PC-9 (cell line): ENCODE measurements at regions not wholly inside any gene's neighbourhood (a gene's known extent, or its start where the extent isn't known, plus 50 kb on each side); places are given as distances from the start of the nearest gene placed in this dataset.

Experiments used
- CTCF ChIP-seq: fragments of 200-600 bp; sonication (generic); conservative IDR thresholded peaks from 2 replicates; pipeline ENCODE4 v1.6.1; 2017; ENCODE audit warnings: mixed run types, antibody characterized with exemption, mild to moderate bottlenecking, moderate library complexity
- EZH2 ChIP-seq: fragments of 200-600 bp; sonication (generic); IDR thresholded peaks from 2 replicates; pipeline ENCODE4 v1.8.0; 2017; ENCODE audit warnings: antibody characterized with exemption, low read depth

GRCh38 chr14:101009531-101009930 lies 106.0 kb upstream of the RTL1 start:
- TF ChIP-seq CTCF (no peak), EZH2 (no peak)
